ENCODE measurements at regions not wholly inside any gene's neighbourhood (a gene's known extent, or its start where the extent isn't known, plus 50 kb on each side); places are given as distances from the start of the nearest gene placed in this dataset.
"Not testable (repeated sequence)": the region's sequence is repeated elsewhere in the genome, so short reads cannot be mapped to it uniquely, and the experiment has no call there.

DNA sequence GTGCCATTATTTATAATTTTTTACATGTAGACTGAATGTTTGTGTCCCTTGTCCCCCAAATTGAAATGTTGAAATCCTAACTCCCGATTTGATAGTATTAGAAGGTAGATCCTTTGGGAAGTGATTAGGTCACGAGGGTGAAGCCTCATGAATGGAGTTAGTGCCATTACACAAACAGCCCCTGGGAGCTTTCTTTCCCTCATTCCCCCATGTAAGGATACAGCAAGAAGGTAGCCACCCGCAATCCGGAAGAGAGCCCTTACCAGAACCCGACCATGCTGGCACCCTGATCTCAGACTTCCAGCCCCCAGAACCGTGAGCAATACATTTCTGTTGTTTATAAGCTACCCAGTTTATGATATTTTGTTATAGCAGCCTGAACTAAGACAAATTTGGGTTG, 143.2 kb downstream of the NPIPB5 start:
- no peak for DNase-seq (ENCODE audit: low spot score)

DNA sequence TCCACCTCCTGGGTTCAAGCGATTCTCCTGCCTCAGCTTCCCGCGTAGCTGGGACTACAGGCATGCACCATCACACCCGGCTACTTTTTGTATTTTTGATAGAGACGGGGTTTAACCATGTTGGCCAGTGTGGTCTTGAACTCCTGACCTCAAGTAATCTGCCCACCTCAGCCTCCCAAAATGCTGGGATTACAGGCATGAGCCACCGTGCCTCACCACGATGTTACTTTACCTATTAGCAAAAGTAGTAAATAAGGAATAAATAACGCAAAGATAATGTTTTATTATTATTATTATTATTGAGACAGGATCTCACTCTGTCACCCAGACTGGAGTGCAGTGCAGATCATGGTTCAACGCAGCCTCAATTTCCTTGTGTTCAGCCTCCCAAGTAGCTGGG, 145.9 kb downstream of the NPIPB5 start:
- DNase-seq (ENCODE audit: low spot score): not testable (repeated sequence)

DNA sequence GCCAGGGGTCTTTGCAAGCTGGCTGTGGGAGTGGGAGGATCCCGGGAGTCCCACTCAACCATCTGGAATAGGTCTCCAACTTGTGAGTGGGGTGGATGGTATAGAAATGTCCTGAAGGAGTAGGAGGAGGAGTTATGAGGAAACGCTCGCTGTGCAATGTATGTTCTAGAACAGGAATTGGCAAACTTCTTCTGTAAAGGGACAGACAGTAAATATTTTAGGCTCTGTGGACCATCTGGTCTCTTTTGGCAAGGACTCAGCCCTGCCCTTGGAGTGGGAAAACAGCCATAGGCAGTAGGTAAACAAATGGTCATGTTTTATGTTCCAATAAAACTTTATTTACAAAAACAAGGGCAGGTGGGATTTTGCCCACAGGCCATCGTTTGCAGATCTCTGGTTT, 149.2 kb downstream of the NPIPB5 start:
- no peak for DNase-seq (ENCODE audit: low spot score)

DNA sequence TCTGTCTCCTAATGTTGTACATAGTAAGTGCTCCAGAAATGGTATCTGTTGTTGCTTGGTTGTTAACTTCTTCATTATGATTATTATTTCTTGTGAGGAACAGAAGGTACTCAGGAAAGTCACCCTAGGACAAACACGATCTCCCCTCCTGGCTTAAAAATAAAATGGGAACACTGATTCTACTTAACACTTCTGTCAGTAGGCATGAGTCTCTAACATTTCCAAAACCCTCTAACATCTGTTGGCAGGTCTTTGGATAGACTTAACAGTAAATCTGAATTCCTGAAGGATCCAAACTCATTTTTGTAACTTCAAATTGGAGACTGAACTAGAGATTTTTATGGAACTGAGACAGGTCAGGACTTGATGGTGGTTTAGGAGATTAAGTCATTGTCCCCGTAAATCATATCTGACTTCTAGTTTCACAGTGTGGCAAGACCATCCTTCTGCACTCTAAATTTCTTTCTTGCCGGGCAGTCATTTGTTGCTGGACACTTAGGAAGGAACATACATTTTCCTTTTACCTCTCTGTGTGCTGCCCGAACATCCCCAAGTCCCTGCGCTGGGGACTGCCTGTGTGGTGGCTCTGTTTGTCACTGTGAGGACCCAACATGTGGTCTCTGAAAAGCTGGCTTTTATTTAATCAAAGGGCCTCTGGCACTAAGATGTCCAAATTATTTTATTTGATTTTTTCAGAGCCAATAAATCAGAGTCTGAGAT, 149.9 kb downstream of the NPIPB5 start:
- DNase-seq (ENCODE audit: low spot score): no peak

DNA sequence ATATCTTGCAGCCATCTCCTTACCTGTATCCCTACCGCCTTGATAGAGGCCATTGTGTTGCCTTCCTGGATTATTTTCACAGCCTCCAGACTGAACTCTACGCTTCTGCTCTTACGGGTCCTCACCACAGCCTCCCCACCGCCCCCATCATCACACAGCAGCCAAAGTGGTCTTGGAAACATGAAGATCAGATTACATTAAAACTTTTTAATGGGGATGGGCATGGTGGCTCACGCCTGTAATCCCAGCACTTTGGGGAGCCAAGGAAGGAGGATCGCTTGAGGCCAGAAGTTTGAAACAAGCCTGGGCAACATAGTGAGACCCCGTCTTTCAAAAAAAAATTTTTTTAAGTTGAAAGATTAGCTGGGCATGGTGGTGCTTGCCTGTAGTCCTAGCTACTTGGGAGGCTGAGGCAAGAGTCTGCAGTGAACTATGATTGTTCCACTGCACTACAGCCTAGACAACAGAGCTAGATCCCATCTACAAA, 150.5 kb downstream of the NPIPB5 start:
- DNase-seq (ENCODE audit: low spot score): no peak

DNA sequence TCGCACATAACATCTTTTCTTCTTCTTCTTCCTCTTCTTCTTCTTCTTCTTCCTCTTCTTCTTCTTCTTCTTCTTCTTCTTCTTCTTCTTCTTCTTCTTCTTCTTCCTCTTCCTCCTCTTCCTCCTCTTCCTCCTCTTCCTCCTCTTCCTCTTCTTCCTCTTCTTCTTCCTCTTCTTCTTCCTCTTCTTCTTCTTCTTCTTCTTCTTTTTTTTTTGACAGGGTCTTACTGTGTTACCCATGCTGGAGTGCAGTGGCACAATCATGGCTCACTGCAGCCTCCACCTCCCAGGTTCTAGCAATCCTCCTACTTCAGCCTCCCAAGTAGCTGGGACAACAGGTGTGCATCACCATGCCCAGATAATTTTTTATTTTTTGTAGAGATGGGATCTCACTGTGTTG, 151.0 kb upstream of the HS3ST2 start:
- DNase-seq (ENCODE audit: low spot score): not testable (repeated sequence)

DNA sequence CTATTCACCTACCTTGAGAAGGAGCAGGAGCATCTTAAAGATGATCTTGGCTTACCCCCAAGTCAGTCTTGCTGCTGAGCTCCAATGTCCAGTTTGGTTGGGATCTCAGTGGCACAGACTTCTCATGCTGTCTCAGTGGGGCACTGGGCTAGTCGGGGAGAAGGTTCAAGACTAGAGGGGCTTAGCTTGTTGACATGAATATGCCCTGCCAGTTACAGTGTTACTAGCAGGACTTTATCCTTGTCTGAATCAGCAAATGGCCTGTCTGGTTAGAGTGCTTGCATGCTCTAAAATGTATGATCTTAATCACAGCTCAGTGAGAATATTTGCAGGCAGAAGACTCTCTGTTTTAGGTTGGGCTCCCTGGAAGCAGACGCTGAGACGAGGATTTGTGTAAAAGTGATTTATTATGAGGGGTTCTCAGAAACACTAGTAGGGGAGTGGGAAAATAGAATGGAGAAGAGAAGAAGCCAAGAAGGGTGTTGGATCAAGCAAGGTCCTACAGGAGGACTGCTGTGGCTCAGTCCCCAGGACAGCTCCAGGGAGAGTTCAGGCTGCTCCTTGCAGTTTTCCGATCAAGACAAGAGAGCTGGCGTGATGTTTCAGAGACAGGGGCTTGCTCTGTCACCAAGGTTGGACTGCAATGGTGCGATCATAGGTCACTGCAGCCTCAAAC, 150.4 kb upstream of the HS3ST2 start:
- no peak for DNase-seq (ENCODE audit: low spot score)

DNA sequence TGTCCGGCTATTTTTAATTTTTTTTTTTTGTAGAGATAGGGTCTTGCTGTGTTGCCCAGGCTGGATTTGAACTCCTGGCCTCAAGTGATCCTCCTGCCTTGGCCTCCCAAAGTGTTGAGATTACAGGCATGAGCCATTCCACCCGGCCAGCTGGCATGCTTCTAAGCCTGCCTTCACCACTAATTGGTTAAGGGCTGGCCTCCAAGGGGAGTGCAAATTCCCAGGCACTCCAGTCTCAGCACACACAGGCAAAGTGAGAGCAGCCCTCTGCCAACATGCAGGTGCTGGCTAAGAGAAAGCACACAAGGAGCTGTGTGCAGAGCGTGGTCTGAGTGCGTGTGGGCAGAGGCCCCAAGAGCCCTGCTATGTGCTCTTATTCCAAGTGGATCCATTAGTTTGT, 149.8 kb upstream of the HS3ST2 start:
- no peak for DNase-seq (ENCODE audit: low spot score)

DNA sequence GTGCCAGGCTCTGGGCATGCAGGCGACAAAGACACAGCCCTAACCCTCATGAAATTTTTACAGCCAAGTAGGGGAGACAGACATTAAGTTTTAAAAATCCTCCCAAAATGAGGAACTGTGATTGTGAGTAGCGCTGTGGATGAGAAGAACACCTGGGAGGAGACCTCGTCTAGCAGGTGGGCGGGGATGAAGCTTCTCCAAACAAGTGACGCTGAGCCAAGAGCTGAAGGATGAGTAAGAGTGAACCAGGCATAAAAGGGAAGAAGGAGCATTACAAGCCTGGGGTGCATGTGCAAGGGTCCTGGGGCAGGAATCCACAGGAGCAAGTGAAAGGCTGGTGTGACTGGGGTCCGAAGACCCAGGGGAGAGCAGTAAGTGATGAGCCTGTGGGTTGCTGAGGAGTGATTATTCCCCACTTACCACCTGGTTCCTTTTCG, 149.4 kb upstream of the HS3ST2 start:
- DNase-seq (ENCODE audit: low spot score): no peak

DNA sequence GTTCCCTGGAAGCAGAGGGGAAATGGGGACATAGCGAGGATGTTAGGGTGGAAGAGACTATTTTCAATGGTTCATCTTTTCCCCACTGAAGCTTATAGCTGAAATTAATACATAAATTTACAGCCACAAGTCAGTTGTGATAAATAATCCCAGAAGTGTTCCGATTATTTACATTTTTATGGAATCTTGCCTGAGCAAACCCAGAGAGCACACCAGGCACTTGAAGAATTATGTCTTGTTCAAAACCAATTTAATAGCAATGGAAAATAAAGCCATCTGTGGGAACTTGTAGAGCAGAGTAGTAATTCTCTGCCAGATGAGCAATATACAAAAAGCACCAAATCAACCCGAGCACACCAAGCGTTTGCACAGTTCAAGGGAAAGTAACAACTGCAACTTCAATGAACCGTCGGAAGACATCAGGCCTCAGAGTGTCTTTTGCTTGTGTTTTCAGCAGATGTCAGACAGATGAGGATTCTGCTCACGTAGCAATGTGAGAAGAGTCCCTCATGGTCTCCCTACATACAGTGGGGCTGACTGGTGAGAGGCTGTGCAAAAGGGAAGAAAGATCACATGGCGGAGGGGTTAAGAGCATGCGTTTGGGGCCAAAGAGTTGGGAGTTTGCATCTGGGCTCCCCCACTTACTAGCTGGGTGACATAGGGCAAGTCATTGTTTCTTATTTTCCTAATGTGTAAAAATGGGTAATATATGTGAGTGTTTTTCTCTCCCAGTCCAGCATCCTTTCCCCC, 148.7 kb upstream of the HS3ST2 start:
- no peak for DNase-seq (ENCODE audit: low spot score)

DNA sequence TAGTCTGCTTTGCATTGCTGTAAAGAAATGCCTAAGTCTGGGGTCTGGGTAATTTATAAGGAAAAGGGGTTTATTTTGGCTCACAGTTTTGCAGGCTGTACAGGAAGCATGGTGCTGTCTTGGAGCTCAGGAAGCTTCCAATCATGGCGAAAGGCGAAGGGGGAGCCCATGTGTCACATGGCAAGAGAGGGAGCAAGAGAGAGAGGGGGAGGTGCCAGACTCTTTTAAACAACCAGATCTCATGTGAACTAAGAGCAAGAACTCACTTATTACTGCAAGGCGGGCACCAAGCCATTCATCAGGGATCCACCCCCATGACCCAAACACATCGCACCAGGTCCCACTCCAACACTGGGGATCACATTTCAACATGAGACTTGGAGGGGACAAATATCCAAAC, 148.2 kb upstream of the HS3ST2 start:
- DNase-seq (ENCODE audit: low spot score): no peak

DNA sequence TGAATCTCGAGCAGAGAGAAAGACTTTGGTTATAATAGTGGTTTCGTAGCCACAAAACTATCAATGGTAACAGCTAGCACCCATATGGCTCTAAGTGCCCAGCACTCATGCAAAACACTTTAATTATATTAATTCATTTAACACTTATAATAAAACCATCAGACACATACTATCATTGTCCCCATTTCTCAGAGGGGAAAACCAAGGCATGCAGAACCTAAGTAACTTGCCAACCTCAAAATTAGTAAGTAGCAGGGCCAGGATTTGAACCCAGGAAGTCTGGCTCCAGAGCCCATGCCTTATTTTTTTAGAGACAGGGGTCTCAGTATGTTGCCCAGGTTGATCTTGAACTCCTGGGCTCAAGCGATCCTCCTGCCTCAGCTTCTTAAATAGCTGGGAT, 145.6 kb upstream of the HS3ST2 start:
- DNase-seq (ENCODE audit: low spot score): no peak

DNA sequence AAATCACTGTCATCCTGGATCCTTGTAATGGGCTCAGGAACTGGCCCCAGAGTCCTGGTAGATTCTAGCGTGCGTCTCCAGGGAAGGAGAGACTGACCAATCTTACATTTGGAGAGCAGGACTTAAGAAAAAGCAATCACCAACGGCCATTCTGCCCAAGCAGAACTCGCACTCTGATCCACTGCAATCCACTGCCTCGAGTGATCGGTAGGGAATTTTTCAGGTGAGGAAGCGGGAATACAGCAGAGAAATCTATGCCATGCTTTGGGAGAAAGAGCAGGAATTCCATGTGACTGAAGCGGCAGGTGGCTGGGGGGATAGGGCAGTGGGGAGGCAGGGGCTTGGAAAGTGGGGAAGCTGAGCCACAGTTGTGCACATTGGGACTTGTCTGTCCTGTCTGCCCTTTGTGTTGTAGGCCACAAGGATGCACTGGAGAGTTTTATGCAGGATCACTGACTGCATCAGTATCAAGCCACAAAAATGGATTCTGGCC, 143.9 kb upstream of the HS3ST2 start:
- DNase-seq (ENCODE audit: low spot score): no peak

DNA sequence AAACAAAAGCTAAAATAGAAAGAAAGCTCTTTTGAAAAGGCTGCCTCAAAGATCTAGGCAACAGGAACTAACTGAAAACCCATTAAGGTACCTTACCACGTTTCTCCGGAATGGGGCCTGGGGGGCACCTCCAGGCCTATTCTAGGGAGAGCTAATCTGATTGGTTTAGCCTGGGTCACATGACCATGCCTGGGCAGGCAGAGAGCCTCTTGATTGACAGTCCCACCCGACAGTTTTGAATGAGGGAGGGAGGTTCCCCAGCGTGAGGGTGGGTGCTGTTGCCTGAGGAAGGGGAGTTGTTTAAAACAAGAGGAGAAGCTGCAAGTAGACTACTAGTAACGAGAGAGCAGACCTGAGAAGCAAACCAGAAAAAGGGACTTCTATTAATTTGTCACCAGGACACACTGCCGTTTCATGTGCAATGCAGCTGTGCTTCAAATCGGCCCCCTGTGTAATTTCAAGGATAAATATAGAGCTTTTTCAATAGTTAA, 143.4 kb upstream of the HS3ST2 start:
- peak; percentile 28 for DNase-seq (ENCODE audit: low spot score)

DNA sequence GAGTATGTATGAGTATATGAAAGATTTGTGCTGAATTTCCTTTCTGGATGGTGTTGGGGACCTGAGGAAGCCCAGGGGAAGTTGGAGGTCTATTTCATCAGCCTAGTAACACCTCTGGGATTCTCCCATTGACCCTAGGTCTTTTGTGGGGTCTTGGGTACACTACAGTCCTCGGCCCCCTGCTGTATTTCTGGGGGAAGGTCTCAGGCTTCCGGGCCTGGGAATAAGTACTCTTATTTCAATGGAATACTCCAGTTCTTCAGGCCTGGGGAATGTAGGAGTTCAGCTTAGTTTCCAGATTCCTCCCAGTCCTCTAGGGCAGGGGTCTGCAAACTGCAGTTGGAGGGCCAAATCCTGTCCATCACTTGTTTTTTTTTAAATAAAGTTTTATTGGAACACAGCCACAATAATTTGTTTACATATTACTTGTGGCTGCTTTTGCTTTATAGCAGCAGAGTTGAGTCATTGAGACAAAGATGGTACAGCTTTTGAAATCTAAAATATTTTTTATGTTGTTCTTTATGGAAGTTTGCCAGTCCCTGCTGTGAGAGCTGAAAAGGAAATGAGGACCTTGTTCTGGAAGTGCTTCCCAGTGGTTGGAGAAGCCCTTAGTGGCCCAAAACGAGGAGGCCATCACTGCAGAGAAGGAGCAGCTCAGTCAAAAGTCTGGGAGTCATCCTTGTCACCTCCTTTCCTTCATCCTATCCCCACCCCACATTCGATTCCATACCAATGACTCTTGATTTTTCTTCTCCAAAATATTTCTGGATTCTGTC, 142.5 kb upstream of the HS3ST2 start:
- DNase-seq (ENCODE audit: low spot score): no peak

DNA sequence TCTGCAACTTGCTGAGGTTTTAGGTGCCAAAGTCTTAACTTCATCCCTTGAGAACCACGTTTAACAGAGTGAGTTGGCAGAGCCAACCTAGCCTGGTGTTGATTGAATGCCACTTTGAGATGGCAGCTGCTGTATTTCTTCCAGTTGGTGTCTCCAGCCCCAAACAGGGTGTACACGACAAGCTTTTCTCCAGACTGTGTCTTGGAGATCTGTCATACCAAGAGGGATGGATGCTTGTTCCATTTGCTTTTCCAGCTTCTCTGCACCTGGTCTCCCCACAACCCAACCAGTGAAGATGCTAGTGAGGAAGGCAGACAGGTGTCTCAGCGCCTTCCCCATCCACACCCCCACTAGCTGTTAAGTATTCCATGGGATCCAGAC, 141.1 kb upstream of the HS3ST2 start:
- DNase-seq (ENCODE audit: low spot score): no peak

DNA sequence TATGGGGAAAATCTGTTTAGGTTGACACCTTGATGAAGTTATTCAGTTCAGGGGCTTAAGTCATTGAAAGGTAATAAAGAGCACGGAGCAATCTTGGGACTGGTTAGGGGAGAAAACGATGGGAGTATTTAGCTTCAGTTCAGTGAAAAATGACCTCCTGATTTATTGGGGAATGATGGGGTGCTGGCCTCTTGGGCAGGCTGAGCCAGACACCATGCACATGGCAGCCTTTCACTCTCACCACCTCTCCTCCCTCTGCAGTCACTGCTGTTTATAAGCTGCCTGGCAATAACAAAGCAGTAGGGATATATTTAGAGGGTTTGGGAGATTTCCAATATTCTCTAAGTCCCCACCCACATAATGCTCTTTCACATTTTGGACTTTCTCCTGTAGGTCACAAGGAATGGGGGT, 140.5 kb upstream of the HS3ST2 start:
- DNase-seq (ENCODE audit: low spot score): no peak

DNA sequence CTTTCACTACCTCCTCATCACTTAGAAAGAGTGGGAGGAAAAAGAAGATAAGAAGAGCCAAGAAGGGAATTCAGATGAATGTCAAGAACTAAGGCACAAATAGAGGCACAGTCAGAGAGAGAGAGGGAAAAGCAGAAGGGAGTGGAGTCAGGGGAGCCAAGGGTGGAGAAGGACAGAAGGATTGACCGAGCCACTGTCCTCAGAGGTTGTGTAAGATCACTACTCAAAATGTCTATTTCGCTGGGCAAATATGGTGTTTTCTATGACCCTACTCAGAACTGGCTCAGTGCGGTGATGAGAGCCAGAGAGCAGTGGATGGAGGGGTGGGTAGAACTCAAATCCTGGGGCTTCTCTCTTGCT, 139.2 kb upstream of the HS3ST2 start:
- DNase-seq (ENCODE audit: low spot score): no peak

DNA sequence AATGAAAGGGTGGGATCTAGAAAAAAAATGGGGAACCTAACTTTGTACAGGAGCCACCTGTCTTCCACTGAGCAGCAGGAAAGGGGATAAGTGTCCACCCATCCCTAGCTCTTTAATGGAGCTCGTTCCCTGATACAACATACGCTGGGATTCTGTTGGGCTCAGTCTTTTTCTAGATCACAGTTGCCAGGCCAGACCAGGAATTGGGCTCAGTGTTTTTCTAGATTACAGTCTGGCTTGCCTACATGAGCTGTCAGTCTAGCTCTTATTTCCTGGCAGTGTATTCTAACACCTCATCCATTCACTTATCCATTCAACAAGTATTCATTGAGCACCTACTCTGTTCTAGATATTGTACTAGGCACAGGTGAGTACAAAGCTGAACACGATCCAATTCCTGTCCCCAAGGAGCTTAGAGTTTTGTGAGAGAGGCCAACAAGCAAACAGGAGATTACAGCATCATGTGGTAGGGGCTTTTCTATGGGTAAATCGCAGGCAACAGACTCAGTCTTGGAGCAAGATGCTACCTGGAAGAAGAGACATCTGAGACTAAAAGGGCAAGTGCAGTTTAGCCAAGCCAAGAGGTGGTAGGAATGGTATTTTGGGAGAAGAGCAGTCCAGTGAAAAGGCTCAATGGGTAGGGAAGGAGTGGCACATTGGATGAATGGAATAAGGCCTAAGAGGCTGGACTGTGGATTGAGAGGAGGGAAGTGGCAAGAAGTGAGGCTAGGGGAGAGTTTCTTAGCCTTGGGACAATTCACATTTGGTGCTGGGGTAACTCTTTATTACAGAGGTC, 138.0 kb upstream of the HS3ST2 start:
- no peak for DNase-seq (ENCODE audit: low spot score)

DNA sequence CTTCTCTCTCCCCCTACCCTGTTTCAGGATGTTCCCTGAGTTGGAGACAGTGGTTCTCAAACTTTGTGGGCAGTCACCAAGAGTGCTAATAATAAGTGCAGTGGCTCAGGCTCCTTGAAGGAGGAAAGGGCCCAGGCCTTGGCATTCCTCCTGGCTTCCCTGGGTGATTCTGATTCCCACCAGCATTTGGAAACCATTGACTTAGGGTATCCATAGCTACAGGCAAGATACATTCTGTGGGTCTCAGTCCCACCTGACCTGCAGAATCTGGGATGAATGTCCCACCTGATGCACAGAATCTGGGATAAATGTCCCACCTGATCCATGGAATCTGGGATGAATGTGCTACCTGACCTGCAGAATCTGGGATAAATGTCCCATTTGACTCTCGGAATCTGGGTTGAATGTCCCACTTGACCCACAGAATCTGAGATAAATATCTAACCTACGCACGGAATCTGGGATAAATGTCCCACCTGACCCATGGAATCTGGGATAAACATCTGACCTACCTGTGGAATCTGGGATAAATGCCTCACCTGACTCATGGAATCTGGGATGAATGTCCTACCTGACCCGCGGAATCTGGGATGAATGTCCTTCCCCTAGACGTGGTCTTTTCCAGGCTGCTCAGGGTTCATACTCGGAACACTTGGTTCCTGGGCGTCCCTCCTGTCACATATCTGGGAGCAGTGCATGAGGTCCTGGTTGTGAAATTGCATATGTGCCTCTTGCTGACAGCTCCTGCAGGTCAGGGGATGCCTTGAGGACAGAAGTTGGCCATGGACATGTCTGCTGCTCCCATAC, 136.7 kb upstream of the HS3ST2 start:
- DNase-seq (ENCODE audit: low spot score): no peak
